HG03378 (cell line): ENCODE measurements at regions not wholly inside any gene's neighbourhood (a gene's known extent, or its start where the extent isn't known, plus 50 kb on each side); places are given as distances from the start of the nearest gene placed in this dataset.
A peak's percentile ranks its signal among the peaks of the same experiment; 100 is the strongest.
"Not testable (repeated sequence)": the region's sequence is repeated elsewhere in the genome, so short reads cannot be mapped to it uniquely, and the experiment has no call there.

Experiments
- ATAC-seq: cut with Tn5 transposase; IDR thresholded peaks from one replicate; pipeline ENCODE4 v1.9.1; 2021; ENCODE audit warnings: mild to moderate bottlenecking, moderate library complexity; ENCODE audit not compliant: unreplicated experiment

- ATAC-seq, result no peak
Observed at GRCh38 chr1:199489594-199489993, 537.9 kb upstream of the NR5A2 start.

- ATAC-seq, result no peak
Observed at GRCh38 chr1:199490769-199491527, 536.6 kb upstream of the NR5A2 start.

- no peak for ATAC-seq
Observed at GRCh38 chr1:199495432-199495831, 532.1 kb upstream of the NR5A2 start.

- peak; percentile 98 for ATAC-seq
Observed at GRCh38 chr1:199498802-199499201, 528.7 kb upstream of the NR5A2 start.

GRCh38 chr1:199508072-199508471 lies 519.4 kb upstream of the NR5A2 start:
- no peak for ATAC-seq

- ATAC-seq, result no peak
Observed at GRCh38 chr1:199508653-199509052, 518.9 kb upstream of the NR5A2 start.

- ATAC-seq, result no peak
Observed at GRCh38 chr1:199509456-199509855, 518.1 kb upstream of the NR5A2 start.

- ATAC-seq, result peak; percentile 85
Observed at GRCh38 chr1:199510314-199510713, 517.2 kb upstream of the NR5A2 start.

- ATAC-seq, result no peak
Observed at GRCh38 chr1:199512037-199512710, 515.3 kb upstream of the NR5A2 start.

GRCh38 chr1:199515261-199515660 lies 512.2 kb upstream of the NR5A2 start:
- ATAC-seq, result no peak

GRCh38 chr1:199522338-199522737 lies 505.2 kb upstream of the NR5A2 start:
- no peak for ATAC-seq

- no peak for ATAC-seq
Observed at GRCh38 chr1:199522936-199523335, 504.6 kb upstream of the NR5A2 start.

- ATAC-seq, result no peak
Observed at GRCh38 chr1:199529324-199529723, 498.2 kb upstream of the NR5A2 start.

- not testable (repeated sequence) for ATAC-seq
Observed at GRCh38 chr1:199533361-199533760, 494.1 kb upstream of the NR5A2 start.

- ATAC-seq, result peak; percentile 49
Observed at GRCh38 chr1:199545780-199546179, 481.7 kb upstream of the NR5A2 start.

GRCh38 chr1:199546323-199546722 lies 481.2 kb upstream of the NR5A2 start:
- peak; percentile 62 for ATAC-seq

GRCh38 chr1:199549421-199549820 lies 478.1 kb upstream of the NR5A2 start:
- ATAC-seq, result no peak

- no peak for ATAC-seq
Observed at GRCh38 chr1:199550199-199551065, 477.1 kb upstream of the NR5A2 start.

GRCh38 chr1:199551967-199552565 lies 475.4 kb upstream of the NR5A2 start:
- ATAC-seq, result no peak

GRCh38 chr1:199553104-199553503 lies 474.4 kb upstream of the NR5A2 start:
- ATAC-seq, result no peak

- no peak for ATAC-seq
Observed at GRCh38 chr1:199561334-199561733, 466.2 kb upstream of the NR5A2 start.
